ENCODE measurements at regions not wholly inside any gene's neighbourhood (a gene's known extent, or its start where the extent isn't known, plus 50 kb on each side); places are given as distances from the start of the nearest gene placed in this dataset.

DNA sequence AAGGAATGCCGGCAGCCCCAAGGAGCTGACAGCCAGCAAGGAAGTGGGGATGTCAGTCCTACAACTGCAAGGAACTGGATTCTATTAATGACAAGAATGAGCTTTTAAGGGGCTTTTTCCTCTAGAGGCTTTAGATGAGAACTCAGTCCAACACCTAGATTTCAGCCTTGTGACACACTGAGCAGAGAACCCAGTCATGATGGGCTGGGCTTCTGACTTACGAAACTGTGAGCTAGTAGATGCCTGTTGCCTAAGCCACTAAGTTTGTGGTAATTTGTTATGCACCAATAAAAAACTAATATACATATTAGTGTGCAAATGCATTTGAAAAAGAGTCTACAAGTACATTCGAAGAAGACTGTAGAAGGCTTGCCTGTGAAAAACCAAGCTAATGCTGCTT, 263.3 kb downstream of the SOX4 start:
- CTCF ChIA-PET: no interaction called here
- no peaks in the 10 kb centered on the region for H3K4me1 Mint-ChIP-seq
- ATAC-seq (ENCODE audit: low read depth): no peak

GRCh38 chr6:21858076-21858475, 264.5 kb downstream of the SOX4 start:
- Mint-ChIP-seq H3K27me3 (no peaks in the 10 kb centered on the region), H3K36me3 (ENCODE audit: low read depth) (no peaks in the 10 kb centered on the region), H3K27ac (no peak overlapping the region), H3K9me3 (no peaks in the 10 kb centered on the region), H3K4me1 (no peaks in the 10 kb centered on the region), H3K4me3 (no peak overlapping the region)
- CTCF ChIA-PET: no interaction called here
- POLR2A ChIA-PET: no interaction called here
- DNase-seq (no peak), ATAC-seq (ENCODE audit: low read depth) (no peak)
- intact Hi-C loops (cut with micrococcal nuclease): no loop called here
- no peak for TF ChIP-seq CTCF (IDR thresholded peaks at IDR 0.05)

More for the DNA sequence above, 263.3 kb downstream of the SOX4 start:
- POLR2A ChIA-PET: no interaction called here
- no peak for TF ChIP-seq CTCF (IDR thresholded peaks at IDR 0.05)
- Mint-ChIP-seq H3K27ac (no peak overlapping the region), H3K4me3 (no peak overlapping the region), H3K27me3 (no peaks in the 10 kb centered on the region), H3K36me3 (ENCODE audit: low read depth) (no peaks in the 10 kb centered on the region), H3K9me3 (no peaks in the 10 kb centered on the region)
- no peak for DNase-seq
- intact Hi-C loops (cut with micrococcal nuclease): no loop called here

DNA sequence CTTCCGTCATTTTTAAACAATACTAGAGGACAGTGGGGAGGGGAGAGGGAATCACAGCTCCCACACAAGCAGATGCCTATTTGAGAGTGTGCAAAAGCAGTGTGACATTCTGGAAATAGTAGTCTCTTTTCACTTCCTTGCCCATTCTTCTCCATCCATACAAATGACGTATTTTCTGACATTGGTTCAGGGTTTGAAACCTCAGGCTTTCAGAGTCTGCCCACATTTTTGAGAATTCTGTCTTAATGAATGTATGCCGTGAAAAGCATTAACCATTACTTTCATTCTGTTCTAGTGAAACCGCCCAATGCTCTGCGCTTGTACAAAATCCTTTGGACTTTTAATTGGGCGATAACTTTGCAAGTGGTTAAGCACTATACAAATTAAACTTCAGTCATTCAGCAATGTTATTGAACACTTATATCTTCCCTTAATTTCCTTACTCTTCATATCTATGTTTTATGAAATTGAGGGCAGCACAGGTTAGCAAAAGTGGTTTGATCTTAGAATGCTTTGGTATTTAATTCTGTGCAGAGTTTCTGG, 265.7 kb downstream of the SOX4 start:
- Mint-ChIP-seq H3K4me1 (no peaks in the 10 kb centered on the region), H3K9me3 (no peaks in the 10 kb centered on the region), H3K36me3 (ENCODE audit: low read depth) (no peaks in the 10 kb centered on the region), H3K27me3 (no peaks in the 10 kb centered on the region), H3K27ac (no peak overlapping the region), H3K4me3 (no peak overlapping the region)
- ChIA-PET POLR2A (no interaction called here), CTCF (no interaction called here)
- ATAC-seq (ENCODE audit: low read depth) (no peak), DNase-seq (no peak)
- intact Hi-C loops (cut with micrococcal nuclease): no loop called here
- no peak for TF ChIP-seq CTCF (IDR thresholded peaks at IDR 0.05)

DNA sequence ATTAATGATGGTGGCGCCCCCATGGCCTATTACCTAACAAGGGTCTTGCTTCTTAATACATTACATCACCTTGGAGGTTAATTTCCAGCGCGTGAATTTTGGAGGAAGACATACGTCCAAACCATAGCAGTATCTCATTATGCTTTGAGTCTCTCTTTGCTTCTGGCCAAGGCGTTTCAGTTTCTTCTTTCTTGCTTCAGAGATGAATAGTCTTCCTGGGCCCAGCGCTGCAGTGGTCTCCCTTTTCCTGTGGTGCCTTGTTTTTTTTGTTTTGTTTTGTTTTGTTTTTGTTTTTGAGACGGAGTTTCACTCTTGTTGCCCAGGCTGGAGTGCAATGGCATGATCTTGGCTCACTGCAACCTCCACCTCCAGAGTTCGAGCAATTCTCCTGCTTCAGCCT, 268.4 kb downstream of the SOX4 start:
- Mint-ChIP-seq H3K27ac (no peak overlapping the region), H3K4me1 (no peaks in the 10 kb centered on the region), H3K4me3 (no peak overlapping the region), H3K36me3 (ENCODE audit: low read depth) (no peaks in the 10 kb centered on the region), H3K9me3 (no peaks in the 10 kb centered on the region), H3K27me3 (no peaks in the 10 kb centered on the region)
- CTCF ChIA-PET: no interaction called here
- POLR2A ChIA-PET: no interaction called here
- no peak for TF ChIP-seq CTCF (IDR thresholded peaks at IDR 0.05)
- intact Hi-C loops (cut with micrococcal nuclease): no loop called here
- no peak for DNase-seq
- ATAC-seq (ENCODE audit: low read depth): no peak

DNA sequence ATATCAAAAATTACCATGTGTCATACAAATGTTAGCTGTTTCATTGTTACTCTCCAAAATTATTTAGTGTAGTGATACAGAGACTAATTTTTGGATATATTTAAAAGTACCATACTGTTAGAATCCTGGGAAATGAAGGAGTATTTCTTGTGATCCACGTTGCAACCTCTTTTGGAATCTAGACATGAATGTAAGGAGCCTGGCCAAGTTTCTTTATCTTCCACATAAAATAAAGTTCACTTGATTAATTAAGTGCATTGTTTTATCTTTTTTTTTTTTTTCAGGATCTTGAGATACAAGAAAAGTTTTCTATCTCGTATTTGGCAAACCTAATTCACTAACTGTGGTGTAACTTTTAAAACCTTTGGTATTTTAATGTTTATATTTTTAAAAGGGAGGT, 270.7 kb downstream of the SOX4 start:
- ATAC-seq (ENCODE audit: low read depth) (no peak), DNase-seq (no peak)
- ChIA-PET CTCF (no interaction called here), POLR2A (no interaction called here)
- Mint-ChIP-seq H3K27me3 (no peaks in the 10 kb centered on the region), H3K4me3 (no peak overlapping the region), H3K36me3 (ENCODE audit: low read depth) (no peaks in the 10 kb centered on the region), H3K9me3 (no peaks in the 10 kb centered on the region), H3K4me1 (no peaks in the 10 kb centered on the region), H3K27ac (no peak overlapping the region)
- TF ChIP-seq CTCF (IDR thresholded peaks at IDR 0.05): no peak
- intact Hi-C loops (cut with micrococcal nuclease): no loop called here

Measured in activated B cell treated with CpG ODN at 0.5 μM for 24 hours (primary cell).